Gastroesophageal sphincter (tissue), 3 donors: ENCODE measurements at regions not wholly inside any gene's neighbourhood (a gene's known extent, or its start where the extent isn't known, plus 50 kb on each side); places are given as distances from the start of the nearest gene placed in this dataset.

Experiments used
- CTCF ChIP-seq, 4 experiments: fragments of 200-600 bp in 2 of 4; fragments of 450-650 bp in 2 of 4; sonication (generic) in 1 of 4; IDR thresholded peaks; one replicate each; pipeline ENCODE4 v1.5.1; 2017 to 2019; ENCODE audit warnings: antibody characterized with exemption in 4 of 4, mild to moderate bottlenecking in 2 of 4, moderate library complexity in 2 of 4
- EP300 ChIP-seq: sonication (generic); formaldehyde crosslinking; IDR thresholded peaks from one replicate; pipeline ENCODE4 v1.6.1; 2017; ENCODE audit warnings: antibody characterized with exemption, mild to moderate bottlenecking

GRCh38 chr9:104984121-104984520 is 56.2 kb upstream of the ABCA1 start:
- TF ChIP-seq CTCF (IDR thresholded peaks at IDR 0.05): no peak
- no peak for TF ChIP-seq EP300
